ENCODE measurements at regions not wholly inside any gene's neighbourhood (a gene's known extent, or its start where the extent isn't known, plus 50 kb on each side); places are given as distances from the start of the nearest gene placed in this dataset.

DNA sequence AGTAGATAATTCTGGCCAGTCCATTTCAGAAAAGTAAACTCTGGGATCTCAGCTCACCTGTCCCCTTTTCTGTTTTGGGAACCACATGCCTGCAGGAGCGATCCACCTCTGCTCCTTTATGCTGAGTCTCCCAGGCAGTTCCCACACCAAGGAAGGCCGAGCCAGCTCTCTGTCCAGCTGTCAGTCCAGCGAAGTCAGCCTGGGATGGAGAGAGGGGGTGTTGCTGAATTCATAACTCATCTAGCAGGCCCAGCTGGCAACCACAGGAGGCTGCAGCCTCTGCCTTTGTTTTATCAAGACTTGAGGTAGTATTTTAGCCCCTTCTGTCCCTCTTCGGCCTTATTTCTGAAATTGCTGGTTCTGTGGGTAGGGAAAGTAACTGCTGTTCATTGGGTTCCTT lies 209.9 kb downstream of the ARL4C start:
- ChIA-PET POLR2A (no interaction called here), CTCF (interaction anchor here (2.2 to 5.7 kb wide), 4 partner anchors 151 to 830 kb away, joined by 10 to 81 read pairs (median 20); partner anchors contain the start of gene ARL4C)
- H3K4me1 ChIP-seq (ENCODE audit: control insufficient read depth, extremely low read depth, insufficient read depth, low read length), result peaks cover 25% of the 10 kb centered on the region
- no peak for FAIRE-seq
- no peak overlapping the region for H3K9ac ChIP-seq (replicated peaks; ENCODE audit: extremely low read depth, insufficient read depth, low read length)
- dilution Hi-C loops (cut with MboI; ENCODE audit: extremely low pct_ligation_motif_present, low sequenced_read_pairs), result no loop called here
- H4K20me1 ChIP-seq (replicated peaks; ENCODE audit: control insufficient read depth, extremely low read depth, insufficient read depth, low read length), result no peaks in the 10 kb centered on the region
- no peaks in the 10 kb centered on the region for H3K9me3 ChIP-seq (replicated peaks; ENCODE audit: control insufficient read depth, insufficient read depth, low read length)
- H3K79me2 ChIP-seq (ENCODE audit: control insufficient read depth, insufficient read depth, low read length), result no peaks in the 10 kb centered on the region
- no peaks in the 10 kb centered on the region for H3K36me3 ChIP-seq (ENCODE audit: control insufficient read depth in 2 of 2, extremely low read depth in 1 of 2, insufficient read depth in 2 of 2, low read length in 2 of 2)
- H3K4me2 ChIP-seq (ENCODE audit: insufficient read depth, low read length), result no peak overlapping the region
- peaks cover 0 to 9% of the 10 kb centered on the region in 2 experiments for H3K27me3 ChIP-seq (ENCODE audit: control insufficient read depth in 2 of 2, insufficient read depth in 2 of 2, low read length in 2 of 2)
- H2AFZ ChIP-seq (ENCODE audit: low read depth, low read length), result no peak overlapping the region
- no peak overlapping the region for H3K4me3 ChIP-seq (replicated peaks in 1 of 3; ENCODE audit: insufficient read depth in 1 of 3, low read depth in 1 of 3, low read length in 3 of 3)
- no TSS peak for BruUV-seq (replicated peaks)
- TF ChIP-seq POLR2A (IDR thresholded peaks at IDR 0.05; ENCODE audit: low read depth, low read length) (no peak), JUN (IDR thresholded peaks at IDR 0.05; ENCODE audit: borderline replicate concordance, insufficient read depth, insufficient read length, low read depth) (no peak), MYC (IDR thresholded peaks at IDR 0.05; ENCODE audit: low read depth, low read length) (no peak), EZH2 (IDR thresholded peaks at IDR 0.05; ENCODE audit: borderline replicate concordance, low read depth, low read length, severe bottlenecking) (no peak), MAX (IDR thresholded peaks at IDR 0.05; ENCODE audit: insufficient read depth, insufficient read length) (no peak), GATA2 (IDR thresholded peaks at IDR 0.05; ENCODE audit: insufficient read depth, insufficient read length, low read depth, low read length) (no peak), POLR2AphosphoS5 (IDR thresholded peaks at IDR 0.05; ENCODE audit: insufficient read depth, low read depth, low read length) (no peak), FOS (IDR thresholded peaks at IDR 0.05; ENCODE audit: borderline replicate concordance, insufficient read depth, low read length) (no peak)
- TF ChIP-seq, protein P1, sequence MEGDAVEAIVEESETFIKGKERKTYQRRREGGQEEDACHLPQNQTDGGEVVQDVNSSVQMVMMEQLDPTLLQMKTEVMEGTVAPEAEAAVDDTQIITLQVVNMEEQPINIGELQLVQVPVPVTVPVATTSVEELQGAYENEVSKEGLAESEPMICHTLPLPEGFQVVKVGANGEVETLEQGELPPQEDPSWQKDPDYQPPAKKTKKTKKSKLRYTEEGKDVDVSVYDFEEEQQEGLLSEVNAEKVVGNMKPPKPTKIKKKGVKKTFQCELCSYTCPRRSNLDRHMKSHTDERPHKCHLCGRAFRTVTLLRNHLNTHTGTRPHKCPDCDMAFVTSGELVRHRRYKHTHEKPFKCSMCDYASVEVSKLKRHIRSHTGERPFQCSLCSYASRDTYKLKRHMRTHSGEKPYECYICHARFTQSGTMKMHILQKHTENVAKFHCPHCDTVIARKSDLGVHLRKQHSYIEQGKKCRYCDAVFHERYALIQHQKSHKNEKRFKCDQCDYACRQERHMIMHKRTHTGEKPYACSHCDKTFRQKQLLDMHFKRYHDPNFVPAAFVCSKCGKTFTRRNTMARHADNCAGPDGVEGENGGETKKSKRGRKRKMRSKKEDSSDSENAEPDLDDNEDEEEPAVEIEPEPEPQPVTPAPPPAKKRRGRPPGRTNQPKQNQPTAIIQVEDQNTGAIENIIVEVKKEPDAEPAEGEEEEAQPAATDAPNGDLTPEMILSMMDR (IDR thresholded peaks at IDR 0.05; ENCODE audit: extremely low read depth in 1 of 2, insufficient read depth in 1 of 2, low read depth in 1 of 2, low read length in 2 of 2), result no peak
- no peaks in the 10 kb centered on the region for H3K9me1 ChIP-seq (replicated peaks; ENCODE audit: control insufficient read depth, extremely low read depth, insufficient read depth, low read length)
- no peak overlapping the region for H3K27ac ChIP-seq (ENCODE audit: insufficient read depth, low read depth, low read length)
- intact Hi-C loops (cut with micrococcal nuclease), result loop anchor here (2.0 to 5.0 kb wide), 2 partner anchors 28 to 830 kb away; no protein-coding TSS in a partner anchor
- DNase-seq (ENCODE audit: low read depth, low spot score), result no peak
